ENCODE measurements at regions not wholly inside any gene's neighbourhood (a gene's known extent, or its start where the extent isn't known, plus 50 kb on each side); places are given as distances from the start of the nearest gene placed in this dataset.
A peak's percentile ranks its signal among the peaks of the same experiment; 100 is the strongest.

- TF ChIP-seq CTCF (IDR thresholded peaks at IDR 0.05; ENCODE audit: control extremely low read depth, extremely low read depth) = no peak
- H3K9me3 ChIP-seq (ENCODE audit: control insufficient read depth in 4 of 4, insufficient read depth in 3 of 4, low read length in 3 of 4) = peaks cover 0 to 2% (median 0%) of the 10 kb centered on the region in 4 donors
- ATAC-seq (ENCODE audit: insufficient read depth, low FRiP score) = no peak
- H3K36me3 ChIP-seq (ENCODE audit: control insufficient read depth in 4 of 4, insufficient read depth in 4 of 4, low read length in 4 of 4) = no peaks in the 10 kb centered on the region
- H3K27ac ChIP-seq (ENCODE audit: low read depth in 1 of 2, low read length in 1 of 2) = no peak overlapping the region
- 63 to 67% methylated on average over 3 of the region's 3 CpGs for WGBS, 2 donors
- H3K4me3 ChIP-seq = no peak overlapping the region
- peaks cover 0 to 8% (median 0%) of the 10 kb centered on the region in 5 donors for H3K4me1 ChIP-seq (ENCODE audit: control insufficient read depth in 5 of 5, insufficient read depth in 5 of 5, low read length in 5 of 5)
- no peaks in the 10 kb centered on the region for H3K27me3 ChIP-seq (ENCODE audit: control insufficient read depth in 3 of 3, insufficient read depth in 3 of 3, low read length in 2 of 3)
- no peak for DNase-seq
- no peak overlapping the region for H3K9ac ChIP-seq (ENCODE audit: insufficient read depth in 1 of 2, low read length in 2 of 2)
Measured at GRCh38 chr11:121892863-121893262, 223.2 kb downstream of the BLID start.

DNA sequence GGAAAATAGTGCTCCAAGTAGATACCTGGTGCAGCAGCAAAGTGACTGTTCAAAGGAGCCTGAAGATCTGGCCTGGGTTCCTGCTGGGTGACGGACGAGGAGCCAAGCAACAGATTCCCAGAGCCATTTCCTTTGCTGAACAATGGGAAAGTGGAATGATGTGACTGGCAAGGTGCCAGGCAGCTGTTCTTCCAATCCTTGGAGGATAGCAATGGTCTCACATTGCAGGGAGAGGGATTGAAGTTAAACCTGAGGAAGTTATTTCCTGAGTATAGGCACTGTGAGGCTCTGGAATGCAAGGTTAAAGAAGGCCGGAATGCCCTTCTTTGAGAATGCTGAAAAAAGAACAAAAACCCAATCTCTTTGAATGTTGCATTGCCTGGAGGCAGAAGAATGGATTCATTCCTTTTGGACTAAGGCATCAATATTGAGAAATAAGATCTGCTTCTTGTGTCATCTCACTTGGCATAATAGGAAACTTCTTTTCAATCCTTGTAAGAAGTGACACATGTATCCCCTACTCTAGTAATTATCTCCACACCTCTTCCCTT lies 223.8 kb downstream of the BLID start:
- Histone ChIP-seq H3K4me1 (ENCODE audit: control insufficient read depth in 5 of 5, insufficient read depth in 5 of 5, low read length in 5 of 5) (peaks cover 0 to 8% (median 0%) of the 10 kb centered on the region in 5 donors), H3K27ac (ENCODE audit: low read depth in 1 of 2, low read length in 1 of 2) (peak overlapping the region in 1 of 2 donors; percentile 38), H3K9ac (ENCODE audit: insufficient read depth in 1 of 2, low read length in 2 of 2) (no peak overlapping the region), H3K27me3 (ENCODE audit: control insufficient read depth in 3 of 3, insufficient read depth in 3 of 3, low read length in 2 of 3) (no peaks in the 10 kb centered on the region), H3K36me3 (ENCODE audit: control insufficient read depth in 4 of 4, insufficient read depth in 4 of 4, low read length in 4 of 4) (no peaks in the 10 kb centered on the region), H3K4me3 (no peak overlapping the region), H3K9me3 (ENCODE audit: control insufficient read depth in 4 of 4, insufficient read depth in 3 of 4, low read length in 3 of 4) (peaks cover 0 to 2% (median 0%) of the 10 kb centered on the region in 4 donors)
- no peak for TF ChIP-seq CTCF (IDR thresholded peaks at IDR 0.05; ENCODE audit: control extremely low read depth, extremely low read depth)
- ATAC-seq (ENCODE audit: insufficient read depth, low FRiP score) (no peak), DNase-seq (peak; percentile 20 to 66 (median 29))
- WGBS, 2 donors = 71 to 74% methylated on average over 3 of the region's 3 CpGs

- no peak for TF ChIP-seq CTCF (IDR thresholded peaks at IDR 0.05; ENCODE audit: control extremely low read depth, extremely low read depth)
- no peak for DNase-seq
- H3K4me1 ChIP-seq (ENCODE audit: control insufficient read depth in 5 of 5, insufficient read depth in 5 of 5, low read length in 5 of 5) = peaks cover 0 to 8% (median 0%) of the 10 kb centered on the region in 5 donors
- H3K9ac ChIP-seq (ENCODE audit: insufficient read depth in 1 of 2, low read length in 2 of 2) = no peak overlapping the region
- 73 to 78% methylated on average over 6 of the region's 6 CpGs for WGBS, 2 donors
- no peaks in the 10 kb centered on the region for H3K27me3 ChIP-seq (ENCODE audit: control insufficient read depth in 3 of 3, insufficient read depth in 3 of 3, low read length in 2 of 3)
- no peak overlapping the region for H3K27ac ChIP-seq (ENCODE audit: low read depth in 1 of 2, low read length in 1 of 2)
- H3K9me3 ChIP-seq (ENCODE audit: control insufficient read depth in 4 of 4, insufficient read depth in 3 of 4, low read length in 3 of 4) = peaks cover 0 to 2% (median 0%) of the 10 kb centered on the region in 4 donors
- ATAC-seq (ENCODE audit: insufficient read depth, low FRiP score) = no peak
- H3K36me3 ChIP-seq (ENCODE audit: control insufficient read depth in 4 of 4, insufficient read depth in 4 of 4, low read length in 4 of 4) = no peaks in the 10 kb centered on the region
- H3K4me3 ChIP-seq = no peak overlapping the region
Measured at GRCh38 chr11:121890946-121891515, 225.0 kb downstream of the BLID start.
